Dermis microvascular lymphatic vessel endothelial cell (primary cell): ENCODE measurements at regions not wholly inside any gene's neighbourhood (a gene's known extent, or its start where the extent isn't known, plus 50 kb on each side); places are given as distances from the start of the nearest gene placed in this dataset.
"Not testable (repeated sequence)": the region's sequence is repeated elsewhere in the genome, so short reads cannot be mapped to it uniquely, and the experiment has no call there.

Source experiments
- DNase-seq, 2 donors: peaks; one replicate each; pipeline versions ENCODE4 v3.0.0 to v3.0.0-alpha.2; 2010; ENCODE audit warnings: low read depth in 2 of 2

GRCh38 chr6:119501798-119502483 is 152.4 kb upstream of the MAN1A1 start:
- DNase-seq = no peak

DNA sequence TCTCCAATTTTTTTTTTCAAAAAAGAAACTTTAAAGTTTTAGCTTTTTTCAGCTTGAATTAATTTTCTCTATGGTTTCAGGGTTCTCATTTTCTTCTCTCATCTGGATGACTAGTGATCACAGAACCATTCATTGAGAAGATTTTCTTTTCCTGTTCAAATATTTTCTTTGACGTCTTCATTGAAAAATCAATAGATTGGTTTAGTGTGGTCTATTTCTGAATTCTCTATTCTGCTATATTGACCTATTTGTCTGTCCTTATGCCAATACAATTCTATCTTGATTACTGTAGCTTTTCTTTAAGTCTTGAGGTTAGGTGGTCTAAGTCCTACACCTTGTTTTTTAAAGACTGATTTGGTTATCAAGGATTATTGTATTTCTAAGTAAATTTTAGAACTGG is 150.2 kb upstream of the MAN1A1 start:
- DNase-seq = no peak

DNA sequence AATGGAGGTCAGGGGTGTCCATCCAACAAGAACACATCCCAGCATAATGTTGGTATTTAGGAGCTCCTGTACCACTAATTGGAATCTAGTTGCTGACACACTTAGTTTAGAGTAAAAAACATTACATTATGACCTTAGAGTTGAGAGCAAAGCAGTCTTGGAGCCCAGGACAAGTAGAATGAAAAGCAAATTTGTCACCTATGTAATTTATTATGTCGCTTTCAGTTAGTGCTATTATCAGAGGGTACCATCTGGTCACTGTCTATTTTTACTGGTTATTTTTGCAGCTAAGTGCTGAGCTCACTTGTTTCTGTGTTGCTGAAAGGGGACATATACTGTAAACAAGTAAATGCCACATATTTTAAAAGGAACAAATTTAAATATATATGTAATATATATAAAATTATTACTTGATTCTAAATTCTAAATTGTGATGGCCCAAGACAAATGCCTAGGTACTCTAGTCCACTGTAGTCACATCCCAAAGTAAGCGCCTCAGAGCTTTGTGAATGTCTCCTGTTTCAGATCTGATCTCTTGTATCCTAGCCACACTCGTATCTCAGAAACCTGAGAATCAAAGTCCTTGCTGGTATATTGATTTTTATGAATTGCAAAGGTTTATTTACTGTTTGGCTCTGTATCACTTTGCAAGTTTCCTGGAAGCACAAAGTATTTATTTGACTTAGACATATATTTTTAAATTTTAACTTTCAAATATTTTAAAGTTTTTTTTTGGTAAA is 148.6 kb upstream of the MAN1A1 start:
- no peak for DNase-seq

- peak; percentile 3 to 67 for DNase-seq
These were observed 145.7 kb upstream of the MAN1A1 start for GRCh38 chr6:119495230-119495683.

GRCh38 chr6:119493980-119494379 is 144.4 kb upstream of the MAN1A1 start:
- no peak for DNase-seq

DNA sequence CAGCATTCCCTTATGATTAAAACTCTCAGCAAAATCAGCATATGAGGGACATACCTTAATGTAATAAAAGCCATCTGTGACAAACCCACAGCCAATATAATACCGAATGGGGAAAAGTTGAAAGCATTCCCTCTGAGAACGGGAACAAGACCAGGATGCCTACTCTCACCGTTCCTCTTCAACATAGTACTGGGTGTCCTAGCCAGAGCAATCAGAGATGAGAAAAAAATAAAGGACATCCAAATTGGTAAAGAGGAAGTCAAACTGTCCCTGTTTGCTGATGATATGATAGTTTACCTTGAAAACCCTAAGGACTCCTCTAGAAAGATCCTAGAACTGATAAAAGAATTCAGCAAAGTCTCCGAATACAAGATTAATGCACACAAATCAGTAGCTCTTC is 141.6 kb upstream of the MAN1A1 start:
- DNase-seq = not testable (repeated sequence)

- DNase-seq = not testable (repeated sequence)
These were observed 140.5 kb upstream of the MAN1A1 start for GRCh38 chr6:119490050-119490449.

DNA sequence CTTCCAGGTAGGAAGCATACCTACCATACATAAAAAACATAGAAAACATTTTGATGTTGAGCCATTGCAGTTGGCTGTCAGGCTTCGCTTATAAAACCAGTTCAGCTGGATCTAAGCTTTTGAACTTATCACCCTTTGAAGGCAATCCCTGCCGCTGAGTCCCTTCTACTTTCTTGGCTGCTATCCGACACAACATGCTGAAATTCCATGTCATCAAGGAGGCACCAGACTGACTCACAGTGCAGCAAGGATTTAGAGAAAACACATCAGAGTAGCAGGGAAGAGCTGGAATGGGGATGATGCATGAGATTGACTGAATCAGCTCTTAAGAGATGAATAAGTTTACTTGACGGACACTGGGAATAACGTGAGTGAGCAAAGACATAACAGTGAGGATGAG is 135.0 kb upstream of the MAN1A1 start:
- DNase-seq = no peak

DNA sequence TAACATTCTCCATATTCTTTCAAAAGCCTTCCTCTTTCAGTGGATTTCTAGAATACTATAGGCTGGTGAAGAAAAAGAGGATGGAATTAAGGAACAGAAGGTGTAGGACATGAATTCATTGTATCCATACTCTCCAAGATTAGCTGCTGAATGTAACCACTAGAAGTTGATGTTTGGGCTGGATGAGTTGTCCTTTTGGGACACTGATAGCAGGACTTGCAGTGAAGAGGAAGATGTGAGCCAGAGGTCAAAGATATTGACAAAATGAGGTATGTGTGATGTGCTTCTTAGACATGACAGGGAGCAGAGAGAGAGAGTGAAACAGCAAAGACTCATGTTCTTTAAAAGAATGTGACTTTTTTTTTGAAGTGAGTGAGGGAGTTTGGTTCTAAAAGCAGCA is 134.3 kb upstream of the MAN1A1 start:
- DNase-seq = no peak

GRCh38 chr6:119482850-119483285 is 133.3 kb upstream of the MAN1A1 start:
- DNase-seq = no peak

DNA sequence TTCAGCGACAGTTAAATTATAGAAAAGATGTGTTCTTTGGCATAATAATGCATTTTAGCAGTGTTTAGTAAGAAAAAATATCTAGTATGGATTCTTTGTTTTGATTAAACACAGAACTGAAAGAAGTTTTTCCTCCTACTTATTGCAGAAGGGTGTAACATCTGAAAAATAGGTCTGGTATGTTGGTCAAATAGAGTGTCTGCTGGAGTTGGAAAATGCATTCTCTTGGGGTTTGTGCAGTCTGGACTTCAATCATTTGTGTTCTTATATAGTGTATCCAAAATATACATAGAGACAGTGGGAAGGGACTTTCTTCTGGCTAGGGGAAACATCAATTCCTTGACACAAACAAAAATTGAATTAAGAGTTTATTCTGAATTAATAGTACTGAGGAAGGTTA is 132.4 kb upstream of the MAN1A1 start:
- DNase-seq = no peak

- DNase-seq = no peak
These were observed 131.5 kb upstream of the MAN1A1 start for GRCh38 chr6:119480961-119481497.

DNA sequence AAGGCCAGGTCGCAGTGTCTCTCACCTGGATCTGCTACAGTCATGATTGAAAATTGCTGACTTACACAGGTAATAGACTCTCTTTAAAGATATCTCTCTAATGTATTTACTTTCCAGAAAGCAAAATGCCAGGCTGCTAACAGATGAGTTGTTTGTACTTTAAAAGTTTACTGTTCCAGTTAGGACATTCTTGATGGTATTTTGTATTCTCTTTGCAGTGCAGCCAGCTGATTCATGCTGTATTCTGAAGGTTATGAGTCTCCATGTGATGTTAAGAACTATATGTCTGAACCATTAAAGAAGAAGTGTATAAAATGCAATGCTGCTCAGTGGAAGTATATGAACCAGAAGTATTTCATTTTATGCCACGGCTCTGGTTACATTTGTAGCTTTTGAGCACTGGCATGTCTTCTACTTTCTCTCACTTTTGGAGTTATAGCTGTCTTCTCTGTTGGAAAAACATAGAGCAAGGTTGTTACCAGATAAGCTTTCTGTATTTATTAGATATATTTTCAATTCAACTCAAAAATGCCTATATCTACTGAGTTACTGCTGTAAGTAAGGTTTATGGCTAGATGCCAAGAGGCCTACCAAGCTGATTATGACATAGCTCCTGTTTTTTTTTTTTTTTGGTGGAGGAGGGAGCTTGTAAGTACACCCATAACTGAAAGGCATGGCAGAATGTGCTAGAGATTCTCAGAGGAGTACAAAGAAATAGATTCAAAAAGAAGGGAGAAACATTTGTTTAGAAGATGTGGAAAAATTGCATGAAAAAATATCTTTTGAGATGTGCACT is 130.5 kb upstream of the MAN1A1 start:
- no peak for DNase-seq

- DNase-seq = no peak
These were observed 127.0 kb upstream of the MAN1A1 start for GRCh38 chr6:119476554-119476953.

DNA sequence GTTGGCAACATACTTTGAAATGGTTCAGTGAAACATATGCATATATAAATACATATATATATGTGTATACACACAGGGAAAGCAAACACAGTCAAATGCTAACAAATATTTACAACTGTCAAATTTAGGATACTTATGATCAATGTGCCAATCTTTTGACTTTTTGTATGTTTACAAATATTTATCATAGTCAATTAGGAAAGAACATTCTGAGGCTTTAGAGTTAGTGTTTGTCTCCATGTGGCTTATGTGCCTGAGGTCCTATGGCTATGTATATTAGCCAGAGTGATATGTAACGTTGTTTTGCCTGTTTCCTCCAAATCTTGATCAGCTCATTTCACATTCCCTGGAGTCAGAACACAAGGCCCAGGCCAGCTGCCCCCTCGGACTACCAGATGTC is 126.5 kb upstream of the MAN1A1 start:
- DNase-seq = no peak

GRCh38 chr6:119470893-119471542 is 121.5 kb upstream of the MAN1A1 start:
- DNase-seq = no peak

- DNase-seq = no peak
These were observed 118.0 kb upstream of the MAN1A1 start for GRCh38 chr6:119467488-119468081.

DNA sequence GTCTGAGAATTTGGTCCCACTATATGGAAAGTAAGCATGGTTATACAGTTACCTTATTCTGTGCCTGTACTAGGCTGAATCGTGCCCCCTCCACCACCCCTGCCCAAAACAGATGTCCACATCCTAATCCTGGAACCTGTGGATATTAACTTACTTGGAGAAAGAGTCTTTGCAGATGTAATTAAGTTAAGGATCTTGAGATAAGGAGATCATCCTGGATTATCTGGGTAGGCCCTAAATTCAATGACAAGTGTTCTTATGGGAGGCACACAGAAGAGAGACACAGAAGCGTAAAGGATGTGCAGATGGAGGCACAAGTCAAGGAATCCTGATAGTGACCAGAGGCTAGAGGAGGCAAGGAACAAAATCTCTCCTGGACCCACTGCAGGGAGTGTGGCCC is 116.7 kb upstream of the MAN1A1 start:
- DNase-seq = no peak

DNA sequence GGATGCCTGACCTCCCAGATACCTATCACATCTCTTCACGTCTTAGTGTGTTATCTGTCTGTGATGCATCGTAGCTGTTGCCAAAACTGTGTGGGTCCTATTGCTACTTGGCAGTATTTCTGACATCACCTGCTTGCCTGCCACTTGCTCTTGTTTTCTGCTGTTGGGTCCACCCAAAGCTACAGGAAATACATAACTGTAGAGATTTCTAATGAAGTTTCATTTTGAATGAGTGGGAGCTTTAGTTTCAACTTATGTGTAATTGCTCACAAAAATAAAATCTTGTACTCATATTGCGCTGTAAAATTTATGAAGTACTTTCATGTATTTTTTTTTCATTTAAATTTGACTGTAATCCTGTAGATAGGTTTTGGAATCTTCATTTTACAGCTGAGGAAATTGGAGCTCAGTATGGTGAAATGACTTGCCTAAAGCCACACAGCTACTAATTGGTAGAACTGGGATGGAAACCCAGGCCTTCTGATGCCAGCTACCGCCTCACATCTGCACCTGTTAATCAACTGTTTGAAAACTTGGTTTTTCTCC is 113.6 kb upstream of the MAN1A1 start:
- no peak for DNase-seq

DNA sequence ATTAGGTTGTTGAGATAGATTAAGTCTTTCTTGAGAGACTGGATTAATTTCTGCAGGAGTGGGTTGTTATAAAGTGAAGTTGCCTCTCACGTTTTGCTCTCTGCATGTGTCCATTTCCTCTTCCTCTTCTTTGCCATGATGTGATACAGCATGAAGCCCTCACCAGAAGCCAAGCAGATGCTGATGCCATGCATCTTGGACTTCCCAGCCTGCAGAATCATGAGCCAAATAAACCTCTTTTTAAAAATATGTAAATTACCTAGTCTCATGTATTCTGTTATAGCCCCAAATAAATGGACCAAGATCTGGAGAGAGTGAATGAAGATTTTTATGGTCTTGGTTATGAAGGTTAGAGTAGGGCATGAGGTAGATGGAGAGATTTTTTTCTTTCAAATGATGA is 111.6 kb upstream of the MAN1A1 start:
- DNase-seq = no peak
